Astrocyte (in vitro differentiated cells and primary cell): ENCODE measurements at regions not wholly inside any gene's neighbourhood (a gene's known extent, or its start where the extent isn't known, plus 50 kb on each side); places are given as distances from the start of the nearest gene placed in this dataset.

Source experiments
- EZH2 ChIP-seq: IDR thresholded peaks from 2 replicates; pipeline ENCODE4 v1.6.1; 2012; ENCODE audit warnings: mild to moderate bottlenecking, low read length, inconsistent platforms; ENCODE audit not compliant: insufficient read depth
- TF ChIP-seq, protein P1 (sequence below): IDR thresholded peaks from 2 replicates; pipeline ENCODE4 v1.5.1; 2011; ENCODE audit warnings: low read depth, mild to moderate bottlenecking, inconsistent platforms, low read length, moderate library complexity; ENCODE audit not compliant: insufficient read depth

DNA sequence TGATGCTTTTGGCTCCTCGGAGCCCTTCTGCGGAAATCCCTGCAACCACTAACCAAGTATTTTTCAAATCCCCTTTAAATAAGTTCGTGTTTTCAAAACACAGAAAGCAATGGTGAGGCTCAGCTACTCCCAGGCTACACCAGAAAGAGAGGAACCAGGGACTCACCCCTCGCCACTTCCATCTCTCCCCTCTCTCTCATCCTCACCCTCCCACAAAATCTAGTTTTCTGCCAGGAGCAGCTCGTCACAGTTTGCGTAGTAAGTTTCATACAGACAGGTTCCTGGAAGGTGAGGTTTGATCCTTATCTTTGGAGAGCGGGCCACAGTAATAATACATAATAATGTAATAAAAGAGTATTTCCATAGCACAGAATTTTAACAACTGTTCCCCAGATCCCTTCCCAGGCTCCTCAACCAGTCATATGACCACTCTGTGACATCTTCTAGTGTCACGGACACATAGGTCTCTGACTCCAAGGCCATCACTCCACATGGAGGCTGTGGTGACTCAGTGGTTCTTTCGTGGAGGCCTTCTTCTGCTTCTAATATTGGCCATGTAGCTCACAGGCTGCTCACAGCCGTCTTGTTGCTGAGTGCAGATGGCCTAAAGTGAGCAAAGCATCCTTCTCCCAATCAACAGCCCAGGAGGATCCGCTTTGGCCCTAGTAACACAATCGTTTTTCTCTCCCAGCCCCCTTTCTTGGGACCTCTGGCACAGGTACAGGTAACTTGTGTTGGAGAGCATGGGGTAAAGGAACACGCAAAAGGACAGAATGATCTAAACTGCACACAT is 295.7 kb downstream of the CDC5L start:
- TF ChIP-seq, protein P1, sequence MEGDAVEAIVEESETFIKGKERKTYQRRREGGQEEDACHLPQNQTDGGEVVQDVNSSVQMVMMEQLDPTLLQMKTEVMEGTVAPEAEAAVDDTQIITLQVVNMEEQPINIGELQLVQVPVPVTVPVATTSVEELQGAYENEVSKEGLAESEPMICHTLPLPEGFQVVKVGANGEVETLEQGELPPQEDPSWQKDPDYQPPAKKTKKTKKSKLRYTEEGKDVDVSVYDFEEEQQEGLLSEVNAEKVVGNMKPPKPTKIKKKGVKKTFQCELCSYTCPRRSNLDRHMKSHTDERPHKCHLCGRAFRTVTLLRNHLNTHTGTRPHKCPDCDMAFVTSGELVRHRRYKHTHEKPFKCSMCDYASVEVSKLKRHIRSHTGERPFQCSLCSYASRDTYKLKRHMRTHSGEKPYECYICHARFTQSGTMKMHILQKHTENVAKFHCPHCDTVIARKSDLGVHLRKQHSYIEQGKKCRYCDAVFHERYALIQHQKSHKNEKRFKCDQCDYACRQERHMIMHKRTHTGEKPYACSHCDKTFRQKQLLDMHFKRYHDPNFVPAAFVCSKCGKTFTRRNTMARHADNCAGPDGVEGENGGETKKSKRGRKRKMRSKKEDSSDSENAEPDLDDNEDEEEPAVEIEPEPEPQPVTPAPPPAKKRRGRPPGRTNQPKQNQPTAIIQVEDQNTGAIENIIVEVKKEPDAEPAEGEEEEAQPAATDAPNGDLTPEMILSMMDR = no peak
- no peak for TF ChIP-seq EZH2
